ENCODE measurements at regions not wholly inside any gene's neighbourhood (a gene's known extent, or its start where the extent isn't known, plus 50 kb on each side); places are given as distances from the start of the nearest gene placed in this dataset.

- TF ChIP-seq CTCF (IDR thresholded peaks at IDR 0.05) (no peak), POLR2A (IDR thresholded peaks at IDR 0.05) (no peak), POLR2AphosphoS5 (IDR thresholded peaks at IDR 0.05; ENCODE audit: insufficient read depth in 1 of 2, low read depth in 1 of 2) (no peak)
Observed at GRCh38 chr21:27047658-27048314, 80.9 kb upstream of the ADAMTS5 start.

Data from vagina (tissue), 2 donors.